ENCODE measurements at regions not wholly inside any gene's neighbourhood (a gene's known extent, or its start where the extent isn't known, plus 50 kb on each side); places are given as distances from the start of the nearest gene placed in this dataset.

GRCh38 chr2:82494739-82495138 is 1964.3 kb downstream of the SUCLG1 start:
- Histone ChIP-seq H3K4me1 (no peaks in the 10 kb centered on the region), H3K4me3 (no peak overlapping the region), H3K27ac (no peak overlapping the region), H3K36me3 (no peaks in the 10 kb centered on the region), H3K27me3 (no peaks in the 10 kb centered on the region), H3K9me3 (no peaks in the 10 kb centered on the region)
- ATAC-seq: no peak
- intact Hi-C loops (cut with DNase I): no loop called here
- no peak for FAIRE-seq
- no peak for DNase-seq
- 30 to 31% methylated on average over 5 of the region's 5 CpGs for WGBS, 2 donors
- no peak for TF ChIP-seq CTCF (IDR thresholded peaks at IDR 0.05)

- no peak for TF ChIP-seq CTCF (IDR thresholded peaks at IDR 0.05)
- intact Hi-C loops (cut with DNase I): no loop called here
- H3K4me1 ChIP-seq: no peaks in the 10 kb centered on the region
- ATAC-seq (no peak), DNase-seq (no peak), FAIRE-seq (no peak)
- WGBS, 2 donors: 80 to 88% methylated on average over 1 of the region's 1 CpG
- H3K36me3 ChIP-seq: no peaks in the 10 kb centered on the region
- no peak overlapping the region for H3K4me3 ChIP-seq
- H3K27ac ChIP-seq: no peak overlapping the region
- H3K27me3 ChIP-seq: no peaks in the 10 kb centered on the region
- no peaks in the 10 kb centered on the region for H3K9me3 ChIP-seq
Observed at GRCh38 chr2:82491591-82491990, 1967.5 kb downstream of the SUCLG1 start.

GRCh38 chr2:82487354-82487753 is 1971.7 kb downstream of the SUCLG1 start:
- intact Hi-C loops (cut with DNase I): no loop called here
- WGBS, 2 donors: 45 to 46% methylated on average over 3 of the region's 3 CpGs
- H3K9me3 ChIP-seq: no peaks in the 10 kb centered on the region
- no peak for TF ChIP-seq CTCF (IDR thresholded peaks at IDR 0.05)
- no peak for FAIRE-seq
- H3K4me3 ChIP-seq: no peak overlapping the region
- H3K4me1 ChIP-seq: no peaks in the 10 kb centered on the region
- no peak for DNase-seq
- no peaks in the 10 kb centered on the region for H3K36me3 ChIP-seq
- ATAC-seq: no peak
- H3K27me3 ChIP-seq: no peaks in the 10 kb centered on the region
- no peak overlapping the region for H3K27ac ChIP-seq

- Histone ChIP-seq H3K36me3 (no peaks in the 10 kb centered on the region), H3K27ac (no peak overlapping the region), H3K27me3 (no peaks in the 10 kb centered on the region), H3K9me3 (no peaks in the 10 kb centered on the region), H3K4me3 (no peak overlapping the region), H3K4me1 (no peaks in the 10 kb centered on the region)
- 93% methylated on average over 2 of the region's 2 CpGs for WGBS, 2 donors
- FAIRE-seq (no peak), ATAC-seq (no peak), DNase-seq (no peak)
- intact Hi-C loops (cut with DNase I): no loop called here
- no peak for TF ChIP-seq CTCF (IDR thresholded peaks at IDR 0.05)
Observed at GRCh38 chr2:82485701-82486100, 1973.4 kb downstream of the SUCLG1 start.

- H3K9me3 ChIP-seq: no peaks in the 10 kb centered on the region
- 72 to 78% methylated on average over 2 of the region's 2 CpGs for WGBS, 2 donors
- no peaks in the 10 kb centered on the region for H3K4me1 ChIP-seq
- H3K4me3 ChIP-seq: no peak overlapping the region
- intact Hi-C loops (cut with DNase I): no loop called here
- no peak for DNase-seq
- TF ChIP-seq CTCF (IDR thresholded peaks at IDR 0.05): no peak
- H3K27ac ChIP-seq: no peak overlapping the region
- no peaks in the 10 kb centered on the region for H3K36me3 ChIP-seq
- no peak for FAIRE-seq
- no peaks in the 10 kb centered on the region for H3K27me3 ChIP-seq
- no peak for ATAC-seq
Observed at GRCh38 chr2:82481207-82481606, 1977.9 kb downstream of the SUCLG1 start.

Data from pancreas (tissue), 10 donors.